PC-9 (cell line): ENCODE measurements at regions not wholly inside any gene's neighbourhood (a gene's known extent, or its start where the extent isn't known, plus 50 kb on each side); places are given as distances from the start of the nearest gene placed in this dataset.

Experiments
- BruUV-seq: library from RNA; stranded (reverse); fragments of 400-500 nt; replicated peaks from 2 replicates; lab custom pipeline; 2021; lab: Mats Ljungman, UMichigan
- CTCF ChIA-PET: fragments of 300-600 bp; sonication (Branson Sonifier 250); formaldehyde crosslinking; loops from one replicate; lab custom pipeline; 2022; ENCODE audit warnings: antibody characterized with exemption; lab: Charles Lee
- POLR2A ChIA-PET: fragments of 300-600 bp; sonication (Branson Sonifier 250); formaldehyde crosslinking; loops from one replicate; lab custom pipeline; 2022; ENCODE audit warnings: antibody characterized with exemption; ENCODE audit not compliant: unreplicated experiment; lab: Charles Lee
- DNase-seq, 2 experiments: peaks; one replicate each; pipeline versions ENCODE4 v3.0.0 to v3.0.0-alpha.2; 2015 to 2022; ENCODE audit warnings: mixed read lengths in 1 of 2
- H2AFZ ChIP-seq: fragments of 200-600 bp; sonication (generic); 2 replicates; pipeline ENCODE4 v1.8.1; 2017; ENCODE audit warnings: antibody characterized with exemption
- H3F3A ChIP-seq: fragments of 200-600 bp; sonication (generic); 2 replicates; pipeline ENCODE4 v1.8.1; 2017; ENCODE audit warnings: antibody characterized with exemption, mild to moderate bottlenecking, low read depth; ENCODE audit not compliant: insufficient read depth
- H3K27ac ChIP-seq: fragments of 200-600 bp; sonication (generic); 2 replicates; pipeline ENCODE4 v1.6.1; 2016; ENCODE audit warnings: mixed run types
- H3K27me3 ChIP-seq: fragments of 200-600 bp; sonication (generic); 2 replicates; pipeline ENCODE4 v1.6.1; 2016; ENCODE audit warnings: low read depth, mixed run types; ENCODE audit not compliant: insufficient read depth
- H3K36me3 ChIP-seq: fragments of 200-600 bp; sonication (generic); 2 replicates; pipeline ENCODE4 v1.6.1; 2016; ENCODE audit warnings: low read depth, mixed run types
- H3K4me1 ChIP-seq: fragments of 200-600 bp; sonication (generic); replicated peaks from 2 replicates; pipeline ENCODE4 v1.6.1; 2016; ENCODE audit warnings: mixed run types; ENCODE audit not compliant: insufficient read depth
- H3K4me2 ChIP-seq: fragments of 200-600 bp; sonication (generic); 2 replicates; pipeline ENCODE4 v1.6.1; 2017; ENCODE audit warnings: mixed run types
- H3K4me3 ChIP-seq: fragments of 200-600 bp; sonication (generic); 2 replicates; pipeline ENCODE4 v1.6.1; 2016; ENCODE audit warnings: mixed run types
- H3K79me2 ChIP-seq: fragments of 200-600 bp; sonication (generic); 2 replicates; pipeline ENCODE4 v1.6.1; 2017; ENCODE audit warnings: low read depth, mixed run types
- H3K9me2 ChIP-seq: fragments of 200-600 bp; sonication (generic); 2 replicates; pipeline ENCODE4 v1.8.1; 2017; ENCODE audit warnings: mild to moderate bottlenecking; ENCODE audit not compliant: insufficient read depth
- H3K9me3 ChIP-seq: fragments of 200-600 bp; sonication (generic); 2 replicates; pipeline ENCODE4 v1.8.1; 2016; ENCODE audit warnings: low read depth; ENCODE audit not compliant: insufficient read depth
- H4K20me1 ChIP-seq: fragments of 200-600 bp; sonication (generic); 2 replicates; pipeline ENCODE4 v1.8.1; 2017; ENCODE audit not compliant: insufficient read depth
- EZH2 ChIP-seq: fragments of 200-600 bp; sonication (generic); IDR thresholded peaks from 2 replicates; pipeline ENCODE4 v1.8.0; 2017; ENCODE audit warnings: antibody characterized with exemption, low read depth
- intact Hi-C: fragments of 100-400 bp; cut with micrococcal nuclease; formaldehyde crosslinking; loops from one replicate; pipeline ENCODE4 v1.10.0; 2022; ENCODE audit not compliant: unreplicated experiment
- TF ChIP-seq, protein P1 (sequence below): fragments of 200-600 bp; sonication (generic); conservative IDR thresholded peaks from 2 replicates; pipeline ENCODE4 v1.6.1; 2017; ENCODE audit warnings: mixed run types, antibody characterized with exemption, mild to moderate bottlenecking, moderate library complexity

DNA sequence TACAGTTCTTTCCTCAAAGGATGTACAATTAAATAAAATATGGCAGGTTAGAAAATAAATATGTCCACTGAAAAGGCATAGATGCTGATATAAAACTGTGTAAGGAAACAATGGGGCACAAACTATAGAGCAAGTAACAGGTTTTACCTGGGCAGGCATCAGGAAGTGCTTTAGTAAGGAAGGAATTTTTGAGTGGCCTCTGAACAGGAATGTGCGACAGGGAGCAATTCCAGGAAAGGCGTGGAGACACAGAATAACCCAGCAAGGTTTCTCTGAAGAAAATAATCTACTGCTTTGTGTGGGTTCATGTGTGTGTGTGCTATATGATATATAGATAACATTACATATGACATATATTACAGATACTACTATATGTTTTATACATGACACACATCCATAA lies 128.4 kb downstream of the RGS21 start:
- Histone ChIP-seq H3K79me2 (no peaks in the 10 kb centered on the region), H3F3A (no peaks in the 10 kb centered on the region), H3K4me3 (no peak overlapping the region), H3K27me3 (no peaks in the 10 kb centered on the region), H3K9me3 (no peaks in the 10 kb centered on the region), H2AFZ (no peak overlapping the region), H3K4me2 (no peak overlapping the region), H4K20me1 (no peaks in the 10 kb centered on the region), H3K4me1 (no peaks in the 10 kb centered on the region), H3K9me2 (no peaks in the 10 kb centered on the region), H3K27ac (no peak overlapping the region), H3K36me3 (no peaks in the 10 kb centered on the region)
- no TSS peak for BruUV-seq
- POLR2A ChIA-PET, result no interaction called here
- no peak for DNase-seq
- intact Hi-C loops, result no loop called here
- TF ChIP-seq, protein P1, sequence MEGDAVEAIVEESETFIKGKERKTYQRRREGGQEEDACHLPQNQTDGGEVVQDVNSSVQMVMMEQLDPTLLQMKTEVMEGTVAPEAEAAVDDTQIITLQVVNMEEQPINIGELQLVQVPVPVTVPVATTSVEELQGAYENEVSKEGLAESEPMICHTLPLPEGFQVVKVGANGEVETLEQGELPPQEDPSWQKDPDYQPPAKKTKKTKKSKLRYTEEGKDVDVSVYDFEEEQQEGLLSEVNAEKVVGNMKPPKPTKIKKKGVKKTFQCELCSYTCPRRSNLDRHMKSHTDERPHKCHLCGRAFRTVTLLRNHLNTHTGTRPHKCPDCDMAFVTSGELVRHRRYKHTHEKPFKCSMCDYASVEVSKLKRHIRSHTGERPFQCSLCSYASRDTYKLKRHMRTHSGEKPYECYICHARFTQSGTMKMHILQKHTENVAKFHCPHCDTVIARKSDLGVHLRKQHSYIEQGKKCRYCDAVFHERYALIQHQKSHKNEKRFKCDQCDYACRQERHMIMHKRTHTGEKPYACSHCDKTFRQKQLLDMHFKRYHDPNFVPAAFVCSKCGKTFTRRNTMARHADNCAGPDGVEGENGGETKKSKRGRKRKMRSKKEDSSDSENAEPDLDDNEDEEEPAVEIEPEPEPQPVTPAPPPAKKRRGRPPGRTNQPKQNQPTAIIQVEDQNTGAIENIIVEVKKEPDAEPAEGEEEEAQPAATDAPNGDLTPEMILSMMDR, result no peak
- no peak for TF ChIP-seq EZH2
- CTCF ChIA-PET, result no interaction called here

DNA sequence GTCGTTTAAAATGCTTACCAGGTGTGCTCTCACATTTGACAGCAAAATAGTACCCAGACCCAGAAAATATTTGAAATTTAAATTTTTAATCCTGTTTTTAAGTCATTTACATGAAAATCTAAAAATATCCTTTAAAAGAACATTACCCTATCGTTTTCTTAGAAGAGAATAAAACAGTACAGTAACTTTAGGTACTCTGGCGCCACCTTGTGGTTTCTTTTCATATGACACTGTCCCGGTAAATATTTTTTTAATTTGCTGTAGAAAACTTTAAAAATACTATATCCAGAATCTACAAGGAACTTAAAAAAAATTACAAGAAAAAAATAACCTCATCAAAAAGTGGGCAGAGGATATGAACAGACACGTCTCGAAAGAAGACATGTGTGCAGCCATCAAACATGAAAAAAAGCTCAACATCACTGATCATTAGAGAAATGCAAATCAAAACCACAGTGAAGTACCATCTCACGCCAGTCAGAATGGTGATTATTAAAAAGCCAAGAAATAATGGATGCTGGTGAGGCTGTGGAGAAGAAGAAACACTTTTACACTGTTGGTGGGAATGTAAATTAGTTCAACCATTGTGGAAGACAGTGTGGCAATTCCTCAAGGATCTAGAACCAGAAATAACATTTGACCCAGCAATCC lies 129.2 kb downstream of the RGS21 start:
- H2AFZ ChIP-seq, result no peak overlapping the region
- BruUV-seq, result no TSS peak

DNA sequence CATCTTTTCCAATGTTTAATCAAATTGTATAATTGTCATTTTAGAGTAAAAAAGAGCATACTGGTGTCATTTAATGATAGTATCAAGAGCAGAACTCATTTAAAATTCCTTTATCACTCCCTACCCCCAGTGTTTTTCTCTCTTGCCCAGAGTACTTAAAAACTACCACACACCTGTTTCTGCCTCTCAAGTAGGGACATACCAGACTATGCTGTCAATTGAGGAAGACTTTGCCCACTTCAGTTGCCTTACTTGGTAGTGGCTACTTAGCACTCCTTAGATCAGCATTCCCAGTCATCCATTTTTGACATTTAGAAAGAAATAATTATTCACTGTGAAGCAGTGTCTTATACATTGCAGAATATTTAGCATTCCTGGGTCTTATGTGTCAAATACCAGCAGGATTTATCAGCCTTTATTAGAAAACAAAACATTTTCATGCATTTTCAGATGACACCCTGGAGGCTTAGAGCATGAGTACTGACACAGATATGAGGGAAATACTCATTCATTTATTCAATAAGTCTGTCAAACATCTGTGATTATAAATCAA lies 127.5 kb upstream of the RGS1 start:
- Histone ChIP-seq H4K20me1 (no peaks in the 10 kb centered on the region), H3K4me2 (no peak overlapping the region), H3K27ac (no peak overlapping the region), H3F3A (no peaks in the 10 kb centered on the region), H3K9me2 (no peaks in the 10 kb centered on the region), H3K79me2 (no peaks in the 10 kb centered on the region), H3K4me3 (no peak overlapping the region), H3K4me1 (no peaks in the 10 kb centered on the region), H3K36me3 (no peaks in the 10 kb centered on the region), H2AFZ (no peak overlapping the region), H3K9me3 (no peaks in the 10 kb centered on the region), H3K27me3 (no peaks in the 10 kb centered on the region)
- no TSS peak for BruUV-seq
- CTCF ChIA-PET, result no interaction called here
- DNase-seq, result no peak
- TF ChIP-seq, protein P1, result no peak
- TF ChIP-seq EZH2, result no peak
- POLR2A ChIA-PET, result no interaction called here
- intact Hi-C loops, result no loop called here

More for the DNA sequence above, 129.2 kb downstream of the RGS21 start:
- Histone ChIP-seq H3K27me3 (no peaks in the 10 kb centered on the region), H3F3A (no peaks in the 10 kb centered on the region), H3K4me2 (no peak overlapping the region), H3K9me3 (no peaks in the 10 kb centered on the region), H3K4me3 (no peak overlapping the region), H3K36me3 (no peaks in the 10 kb centered on the region), H4K20me1 (no peaks in the 10 kb centered on the region), H3K27ac (no peak overlapping the region), H3K4me1 (no peaks in the 10 kb centered on the region), H3K79me2 (no peaks in the 10 kb centered on the region), H3K9me2 (no peaks in the 10 kb centered on the region)
- intact Hi-C loops, result no loop called here
- ChIA-PET POLR2A (no interaction called here), CTCF (no interaction called here)
- DNase-seq, result peak in 1 of 2 experiments; percentile 20
- TF ChIP-seq EZH2, result no peak
- TF ChIP-seq, protein P1, result peak; percentile 93
